Brain microvascular endothelial cell (primary cell): ENCODE measurements at regions not wholly inside any gene's neighbourhood (a gene's known extent, or its start where the extent isn't known, plus 50 kb on each side); places are given as distances from the start of the nearest gene placed in this dataset.
A peak's percentile ranks its signal among the peaks of the same experiment; 100 is the strongest.

ENCODE experiments used
- DNase-seq: peaks from one replicate; pipeline ENCODE4 v3.0.0-alpha.2; 2020
- H3K27ac ChIP-seq: fragments of 250-450 bp; sonication (Bioruptor Pico); 2 replicates; pipeline ENCODE4 v1.5.1; 2020; ENCODE audit warnings: mild to moderate bottlenecking, moderate library complexity
- H3K27me3 ChIP-seq: fragments of 250-450 bp; sonication (Bioruptor Pico); replicated peaks from 2 replicates; pipeline ENCODE4 v1.5.1; 2020; ENCODE audit warnings: mild to moderate bottlenecking
- H3K36me3 ChIP-seq: fragments of 250-450 bp; sonication (Bioruptor Pico); replicated peaks from 2 replicates; pipeline ENCODE4 v1.5.1; 2020; ENCODE audit warnings: mild to moderate bottlenecking
- H3K4me3 ChIP-seq: 2 replicates; pipeline ENCODE4 v1.5.1; 2011; ENCODE audit warnings: low read depth, mild to moderate bottlenecking, control low read depth, low read length, moderate library complexity
- in situ Hi-C: cut with HindIII; loops from 2 replicates; pipeline ENCODE4 v1.10.0; 2017; ENCODE audit warnings: low sequenced_read_pairs, low pct_ligation_motif_present
- TF ChIP-seq, protein P1 (sequence below): IDR thresholded peaks from 2 replicates; pipeline ENCODE4 v1.5.1; 2011; ENCODE audit warnings: low read depth, mild to moderate bottlenecking, moderate library complexity, low read length, control low read depth, inconsistent platforms; ENCODE audit errors: missing control alignments

DNA sequence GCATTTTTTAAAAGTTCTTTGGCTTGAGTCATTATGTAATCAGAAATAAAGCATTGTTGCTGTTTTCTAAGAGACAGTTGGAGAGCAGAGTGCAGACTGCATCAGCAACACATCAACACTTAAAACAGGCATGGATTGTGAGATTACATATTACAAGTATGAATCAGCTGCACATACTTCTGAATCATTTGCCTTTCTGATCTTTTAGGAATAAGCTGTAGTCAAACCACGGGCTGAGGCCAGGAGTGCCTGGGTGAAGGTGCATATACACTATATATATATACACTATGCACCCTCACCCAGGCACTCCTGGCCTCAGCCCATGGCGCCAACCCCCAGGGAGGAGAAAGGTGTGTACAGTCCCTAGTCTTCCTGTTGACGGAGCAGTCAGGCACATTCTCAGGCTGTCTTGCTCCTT, 52.4 kb upstream of the DLX6 start:
- TF ChIP-seq, protein P1, sequence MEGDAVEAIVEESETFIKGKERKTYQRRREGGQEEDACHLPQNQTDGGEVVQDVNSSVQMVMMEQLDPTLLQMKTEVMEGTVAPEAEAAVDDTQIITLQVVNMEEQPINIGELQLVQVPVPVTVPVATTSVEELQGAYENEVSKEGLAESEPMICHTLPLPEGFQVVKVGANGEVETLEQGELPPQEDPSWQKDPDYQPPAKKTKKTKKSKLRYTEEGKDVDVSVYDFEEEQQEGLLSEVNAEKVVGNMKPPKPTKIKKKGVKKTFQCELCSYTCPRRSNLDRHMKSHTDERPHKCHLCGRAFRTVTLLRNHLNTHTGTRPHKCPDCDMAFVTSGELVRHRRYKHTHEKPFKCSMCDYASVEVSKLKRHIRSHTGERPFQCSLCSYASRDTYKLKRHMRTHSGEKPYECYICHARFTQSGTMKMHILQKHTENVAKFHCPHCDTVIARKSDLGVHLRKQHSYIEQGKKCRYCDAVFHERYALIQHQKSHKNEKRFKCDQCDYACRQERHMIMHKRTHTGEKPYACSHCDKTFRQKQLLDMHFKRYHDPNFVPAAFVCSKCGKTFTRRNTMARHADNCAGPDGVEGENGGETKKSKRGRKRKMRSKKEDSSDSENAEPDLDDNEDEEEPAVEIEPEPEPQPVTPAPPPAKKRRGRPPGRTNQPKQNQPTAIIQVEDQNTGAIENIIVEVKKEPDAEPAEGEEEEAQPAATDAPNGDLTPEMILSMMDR = no peak
- no peak overlapping the region for H3K27ac ChIP-seq
- DNase-seq = peak; percentile 22
- H3K36me3 ChIP-seq = no peaks in the 10 kb centered on the region
- no peak overlapping the region for H3K4me3 ChIP-seq
- in situ Hi-C loops = no loop called here
- H3K27me3 ChIP-seq = no peaks in the 10 kb centered on the region

DNA sequence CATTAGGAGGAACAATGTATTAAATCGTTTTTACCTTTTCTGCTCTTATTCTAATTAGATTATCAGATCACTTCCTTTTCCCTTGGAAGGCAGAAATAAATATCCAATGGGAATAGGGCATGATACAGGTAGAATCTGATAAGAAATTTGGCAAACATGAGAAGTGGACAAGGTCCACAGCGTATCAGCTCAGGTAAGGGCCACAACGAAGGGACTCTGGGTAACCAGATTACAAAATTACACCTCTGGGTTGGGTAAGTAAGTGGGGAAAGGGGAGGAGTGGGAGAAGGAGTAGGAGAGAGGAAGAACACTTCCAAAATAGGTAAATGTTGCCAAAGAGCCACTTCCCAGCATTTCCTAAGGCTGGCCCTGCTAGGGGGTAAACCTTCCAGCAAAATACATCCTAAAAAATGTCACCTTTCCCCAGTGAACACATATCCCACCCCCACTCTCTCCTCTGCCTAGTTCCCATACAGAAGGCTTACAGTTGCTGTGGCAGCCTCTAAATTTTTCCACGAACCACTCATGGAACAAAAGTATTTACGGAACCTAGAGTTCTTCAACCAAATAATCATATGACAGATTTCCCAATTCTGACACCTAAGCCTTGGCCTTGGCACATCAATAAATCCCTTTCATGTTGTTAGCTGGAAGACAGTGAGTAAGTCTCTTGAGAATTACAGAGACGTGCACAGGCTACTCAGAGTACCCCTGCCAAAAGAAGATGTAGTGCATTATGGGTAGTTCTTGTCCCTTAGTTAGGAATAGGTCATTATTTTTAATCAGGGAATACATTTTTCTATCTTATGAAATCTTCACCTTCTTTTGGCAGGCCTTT, 51.5 kb upstream of the DLX6 start:
- H3K36me3 ChIP-seq = no peaks in the 10 kb centered on the region
- H3K27ac ChIP-seq = no peak overlapping the region
- no peak for DNase-seq
- H3K27me3 ChIP-seq = no peaks in the 10 kb centered on the region
- TF ChIP-seq, protein P1 = no peak
- no peak overlapping the region for H3K4me3 ChIP-seq
- in situ Hi-C loops = no loop called here
